GM10266 (cell line): ENCODE measurements at regions not wholly inside any gene's neighbourhood (a gene's known extent, or its start where the extent isn't known, plus 50 kb on each side); places are given as distances from the start of the nearest gene placed in this dataset.

ENCODE experiments used
- DNase-seq: peaks from one replicate; pipeline ENCODE4 v3.0.0; 2012; ENCODE audit errors: extremely low spot score
- TF ChIP-seq, protein P1 (sequence below): IDR thresholded peaks from 2 replicates; pipeline ENCODE4 v1.5.1; 2012; ENCODE audit warnings: mild to moderate bottlenecking, low read depth; ENCODE audit not compliant: control insufficient read depth, insufficient read depth; ENCODE audit errors: missing control alignments

DNA sequence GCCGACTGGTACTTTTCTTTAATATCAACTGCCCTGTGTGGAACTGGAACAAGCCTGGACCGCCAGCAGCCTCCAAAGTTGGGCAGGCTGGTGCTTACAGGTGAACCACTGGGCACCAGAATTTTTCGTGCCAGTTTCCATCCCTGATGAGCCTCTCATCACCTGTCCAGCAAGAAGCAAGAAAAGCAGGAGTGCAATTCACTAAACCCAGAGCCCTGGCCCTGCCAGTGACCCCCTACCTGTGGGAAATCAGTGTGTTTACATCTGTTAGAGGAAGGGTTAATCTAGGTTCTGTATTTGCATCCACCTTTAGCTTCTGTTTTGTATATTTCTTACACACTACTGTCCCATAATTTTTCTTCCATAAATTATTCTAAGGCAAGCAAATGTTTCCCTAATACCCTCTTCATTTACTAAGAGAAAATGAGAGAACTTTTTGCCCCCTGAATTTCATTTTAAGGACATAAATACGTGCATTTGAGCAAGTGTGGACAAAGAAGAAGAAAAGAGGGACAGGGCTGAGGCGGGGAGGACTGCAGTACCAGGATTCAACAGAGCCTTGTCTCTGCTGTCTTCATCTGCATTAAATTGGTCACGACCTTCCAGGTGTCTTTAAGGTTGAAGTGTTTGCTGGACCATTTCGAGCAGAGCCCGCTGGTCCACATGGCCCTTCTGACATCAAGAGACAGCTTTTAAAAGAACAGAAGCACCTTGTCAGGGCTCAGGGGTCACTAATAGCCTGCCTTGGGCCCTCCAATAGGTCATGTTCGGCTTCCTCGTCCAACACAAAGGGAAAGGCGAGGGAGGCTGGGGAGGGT lies 763.1 kb downstream of the BCL11A start:
- DNase-seq = no peak
- TF ChIP-seq, protein P1, sequence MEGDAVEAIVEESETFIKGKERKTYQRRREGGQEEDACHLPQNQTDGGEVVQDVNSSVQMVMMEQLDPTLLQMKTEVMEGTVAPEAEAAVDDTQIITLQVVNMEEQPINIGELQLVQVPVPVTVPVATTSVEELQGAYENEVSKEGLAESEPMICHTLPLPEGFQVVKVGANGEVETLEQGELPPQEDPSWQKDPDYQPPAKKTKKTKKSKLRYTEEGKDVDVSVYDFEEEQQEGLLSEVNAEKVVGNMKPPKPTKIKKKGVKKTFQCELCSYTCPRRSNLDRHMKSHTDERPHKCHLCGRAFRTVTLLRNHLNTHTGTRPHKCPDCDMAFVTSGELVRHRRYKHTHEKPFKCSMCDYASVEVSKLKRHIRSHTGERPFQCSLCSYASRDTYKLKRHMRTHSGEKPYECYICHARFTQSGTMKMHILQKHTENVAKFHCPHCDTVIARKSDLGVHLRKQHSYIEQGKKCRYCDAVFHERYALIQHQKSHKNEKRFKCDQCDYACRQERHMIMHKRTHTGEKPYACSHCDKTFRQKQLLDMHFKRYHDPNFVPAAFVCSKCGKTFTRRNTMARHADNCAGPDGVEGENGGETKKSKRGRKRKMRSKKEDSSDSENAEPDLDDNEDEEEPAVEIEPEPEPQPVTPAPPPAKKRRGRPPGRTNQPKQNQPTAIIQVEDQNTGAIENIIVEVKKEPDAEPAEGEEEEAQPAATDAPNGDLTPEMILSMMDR = no peak

DNA sequence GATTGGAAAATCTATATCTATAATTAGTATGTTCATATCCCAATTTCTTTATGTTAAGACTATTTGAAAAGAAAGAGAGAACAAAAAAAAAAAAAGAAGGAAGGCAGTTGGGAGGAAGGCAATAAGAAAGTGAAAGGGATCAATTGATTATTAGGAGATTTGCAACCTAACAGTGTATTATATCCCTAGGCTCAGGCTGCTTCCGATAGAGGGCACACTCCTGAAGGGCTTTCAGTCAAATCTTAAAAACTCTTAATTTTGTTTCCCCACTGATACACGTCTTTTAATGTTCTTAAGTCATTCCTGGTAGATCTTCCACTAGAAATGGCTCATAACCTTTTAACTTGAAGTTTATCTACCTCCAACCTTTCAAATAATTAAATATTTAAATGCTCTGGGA lies 763.9 kb downstream of the BCL11A start:
- no peak for DNase-seq
- TF ChIP-seq, protein P1 = no peak

DNA sequence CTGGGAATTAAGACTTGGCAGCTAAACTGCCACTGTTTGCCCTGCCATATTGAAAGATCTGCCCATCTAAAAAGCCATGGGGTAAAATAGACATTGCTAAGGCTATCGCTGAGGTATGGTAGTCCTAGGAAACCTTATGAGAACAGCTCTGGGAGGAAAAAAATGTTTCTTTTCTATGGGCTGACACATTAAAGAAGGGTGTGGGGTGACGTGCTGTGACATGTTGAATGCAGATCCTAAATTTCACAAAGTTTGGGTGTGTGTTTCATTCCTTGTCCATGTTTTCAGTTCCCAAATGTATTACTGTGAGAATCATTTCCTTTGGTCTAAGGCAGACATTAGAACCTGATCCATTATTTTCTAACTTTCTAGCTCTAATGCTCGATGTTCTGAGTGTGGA lies 766.4 kb downstream of the BCL11A start:
- no peak for DNase-seq
- TF ChIP-seq, protein P1 = no peak

DNA sequence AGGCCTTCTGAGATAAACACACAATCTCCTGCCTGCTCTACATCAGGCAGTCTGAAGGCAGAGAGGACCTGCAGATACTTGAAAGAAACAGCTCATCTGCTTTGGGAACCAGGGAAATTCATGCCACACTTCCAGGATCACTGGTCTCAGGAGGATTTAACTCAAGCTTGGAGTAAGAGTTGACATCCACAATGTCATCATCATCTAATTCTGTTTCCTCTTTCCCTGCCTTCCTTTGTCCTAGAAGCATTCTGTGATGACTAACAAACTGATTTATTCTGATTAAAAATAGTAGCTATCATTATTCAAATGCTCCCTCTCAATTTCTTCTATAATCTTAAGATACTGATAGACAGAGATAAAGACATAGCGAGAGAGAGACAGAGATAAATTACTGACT lies 766.8 kb downstream of the BCL11A start:
- TF ChIP-seq, protein P1 = no peak
- DNase-seq = no peak

DNA sequence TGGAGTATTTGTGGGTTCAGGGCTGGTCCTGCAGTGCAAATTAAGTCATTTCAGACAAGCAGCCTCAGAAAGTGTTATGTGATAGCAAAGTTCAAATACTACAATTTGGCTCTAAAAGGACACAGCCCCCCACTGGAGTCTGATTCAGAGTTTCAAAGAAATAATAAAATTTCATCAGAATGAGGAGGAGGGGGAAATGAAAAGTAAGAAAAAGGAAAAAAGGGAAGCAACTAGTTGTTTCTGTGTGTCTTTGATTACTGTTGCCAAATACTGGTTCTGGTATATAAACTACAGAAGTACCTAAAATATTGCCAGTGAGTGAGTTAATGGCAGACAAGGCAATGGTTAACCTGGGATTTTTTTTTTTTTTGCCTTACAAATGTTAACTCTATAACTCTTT lies 773.9 kb downstream of the BCL11A start:
- DNase-seq = no peak
- TF ChIP-seq, protein P1 = no peak

DNA sequence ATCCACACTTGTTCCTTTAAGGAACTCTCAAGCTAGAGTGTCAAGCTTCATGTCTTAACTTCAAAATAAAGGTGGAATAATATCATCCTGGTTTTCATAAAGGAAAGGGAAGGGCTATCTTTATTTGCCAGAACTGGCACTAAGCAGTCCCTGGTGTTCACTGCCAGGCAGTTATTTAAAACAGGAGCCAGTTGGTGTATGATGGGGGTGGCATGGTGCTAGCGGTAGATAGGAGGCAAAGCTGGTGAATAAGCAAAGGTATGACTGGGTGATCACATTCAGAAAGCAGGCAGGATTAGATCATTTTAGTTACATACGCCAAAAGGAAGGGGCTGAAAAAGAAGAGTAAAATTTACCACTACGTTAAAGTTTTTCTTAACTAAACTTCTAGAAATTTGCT lies 776.3 kb downstream of the BCL11A start:
- no peak for DNase-seq
- TF ChIP-seq, protein P1 = no peak

DNA sequence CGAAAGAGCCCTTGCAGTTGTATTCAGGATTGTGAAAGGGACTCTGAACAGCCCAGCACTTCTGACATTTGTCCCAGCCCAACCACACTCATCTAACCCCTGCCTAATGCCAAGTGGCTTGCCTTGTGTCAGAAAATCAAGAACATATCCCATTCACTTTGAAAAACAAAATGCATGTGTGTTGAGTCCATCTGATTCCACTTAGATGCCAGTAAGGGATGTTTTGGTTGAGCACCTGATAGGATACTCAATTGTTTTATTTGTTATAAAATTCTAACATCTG lies 776.8 kb downstream of the BCL11A start:
- DNase-seq = no peak
- TF ChIP-seq, protein P1 = no peak
